HAP-1 (cell line): ENCODE measurements at regions not wholly inside any gene's neighbourhood (a gene's known extent, or its start where the extent isn't known, plus 50 kb on each side); places are given as distances from the start of the nearest gene placed in this dataset.

Source experiments
- DNase-seq, 2 experiments: peaks; one replicate each; pipeline ENCODE4 v3.0.0-alpha.2; 2016 to 2020; ENCODE audit warnings: low spot score in 2 of 2
- H3K27me3 ChIP-seq: fragments of 250-450 bp; sonication (Bioruptor Pico); 2 replicates; pipeline ENCODE4 v1.5.1; 2020; ENCODE audit warnings: low read depth, mild to moderate bottlenecking, moderate library complexity
- H3K36me3 ChIP-seq: fragments of 250-450 bp; sonication (Bioruptor Pico); replicated peaks from 2 replicates; pipeline ENCODE4 v1.5.1; 2020; ENCODE audit warnings: mild to moderate bottlenecking
- H3K4me1 ChIP-seq: fragments of 250-450 bp; sonication (Bioruptor Pico); 2 replicates; pipeline ENCODE4 v1.5.1; 2020; ENCODE audit warnings: mild to moderate bottlenecking
- H3K4me3 ChIP-seq: fragments of 250-450 bp; sonication (Bioruptor Pico); 2 replicates; pipeline ENCODE4 v1.5.1; 2020; ENCODE audit warnings: mild to moderate bottlenecking, moderate library complexity
- H3K9me3 ChIP-seq: fragments of 250-450 bp; sonication (Bioruptor Pico); 2 replicates; pipeline ENCODE4 v1.5.1; 2020; ENCODE audit warnings: mild to moderate bottlenecking, moderate library complexity
- in situ Hi-C: fragments of 300-500 bp; cut with MboI; formaldehyde crosslinking; loops from 3 replicates; pipeline ENCODE4 v1.14.3; 2020; ENCODE audit warnings: low sequenced_read_pairs, inconsistent platforms, mixed read lengths

GRCh38 chr3:159818399-159818798 lies 170.2 kb upstream of the IL12A start:
- DNase-seq = no peak
- H3K36me3 ChIP-seq = no peaks in the 10 kb centered on the region
- in situ Hi-C loops = loop anchor here (25.0 kb wide), 1 partner anchor 981 kb away; no protein-coding TSS in a partner anchor

GRCh38 chr3:159818997-159819500 lies 169.6 kb upstream of the IL12A start:
- in situ Hi-C loops = loop anchor here (25.0 kb wide), 1 partner anchor 982 kb away; no protein-coding TSS in a partner anchor
- Histone ChIP-seq H3K4me1 (peaks cover 16% of the 10 kb centered on the region), H3K4me3 (no peak overlapping the region), H3K27me3 (no peaks in the 10 kb centered on the region), H3K36me3 (no peaks in the 10 kb centered on the region), H3K9me3 (no peaks in the 10 kb centered on the region)
- no peak for DNase-seq

More at GRCh38 chr3:159818399-159818798, 170.2 kb upstream of the IL12A start:
- Histone ChIP-seq H3K4me1 (peaks cover 16% of the 10 kb centered on the region), H3K27me3 (no peaks in the 10 kb centered on the region), H3K4me3 (no peak overlapping the region), H3K9me3 (no peaks in the 10 kb centered on the region)

GRCh38 chr3:159819676-159820075 lies 169.0 kb upstream of the IL12A start:
- H3K4me3 ChIP-seq = no peak overlapping the region
- H3K9me3 ChIP-seq = no peaks in the 10 kb centered on the region
- DNase-seq = no peak
- no peaks in the 10 kb centered on the region for H3K36me3 ChIP-seq
- H3K4me1 ChIP-seq = peaks cover 16% of the 10 kb centered on the region
- H3K27me3 ChIP-seq = no peaks in the 10 kb centered on the region
- in situ Hi-C loops = loop anchor here (25.0 kb wide), 1 partner anchor 982 kb away; no protein-coding TSS in a partner anchor

- no peaks in the 10 kb centered on the region for H3K36me3 ChIP-seq
- no peak for DNase-seq
- no peaks in the 10 kb centered on the region for H3K27me3 ChIP-seq
- H3K4me1 ChIP-seq = peaks cover 16% of the 10 kb centered on the region
- no peaks in the 10 kb centered on the region for H3K9me3 ChIP-seq
- H3K4me3 ChIP-seq = no peak overlapping the region
- in situ Hi-C loops = loop anchor here (25.0 kb wide), 1 partner anchor 984 kb away; no protein-coding TSS in a partner anchor
Observed at GRCh38 chr3:159821110-159821509, 167.5 kb upstream of the IL12A start.

- no peaks in the 10 kb centered on the region for H3K9me3 ChIP-seq
- in situ Hi-C loops = loop anchor here (25.0 kb wide), 1 partner anchor 984 kb away; no protein-coding TSS in a partner anchor
- no peaks in the 10 kb centered on the region for H3K36me3 ChIP-seq
- DNase-seq = no peak
- H3K27me3 ChIP-seq = no peaks in the 10 kb centered on the region
- peaks cover 13% of the 10 kb centered on the region for H3K4me1 ChIP-seq
- no peak overlapping the region for H3K4me3 ChIP-seq
Observed at GRCh38 chr3:159821736-159822135, 166.9 kb upstream of the IL12A start.

- Histone ChIP-seq H3K36me3 (no peaks in the 10 kb centered on the region), H3K4me1 (peaks cover 4% of the 10 kb centered on the region; the same call in 1 of the 2 replicates), H3K27me3 (no peaks in the 10 kb centered on the region), H3K9me3 (no peaks in the 10 kb centered on the region), H3K4me3 (no peak overlapping the region)
- no peak for DNase-seq
- in situ Hi-C loops = loop anchor here (25.0 kb wide), 1 partner anchor 986 kb away; no protein-coding TSS in a partner anchor
Observed at GRCh38 chr3:159823780-159824179, 164.9 kb upstream of the IL12A start.

- Histone ChIP-seq H3K36me3 (no peaks in the 10 kb centered on the region), H3K4me1 (peaks cover 9% of the 10 kb centered on the region), H3K27me3 (no peaks in the 10 kb centered on the region), H3K9me3 (no peaks in the 10 kb centered on the region), H3K4me3 (no peak overlapping the region)
- DNase-seq = no peak
- in situ Hi-C loops = loop anchor here (25.0 kb wide), 1 partner anchor 987 kb away; no protein-coding TSS in a partner anchor
Observed at GRCh38 chr3:159824333-159824732, 164.3 kb upstream of the IL12A start.

- Histone ChIP-seq H3K36me3 (no peaks in the 10 kb centered on the region), H3K9me3 (no peaks in the 10 kb centered on the region), H3K27me3 (no peaks in the 10 kb centered on the region), H3K4me3 (no peak overlapping the region), H3K4me1 (peaks cover 11% of the 10 kb centered on the region)
- in situ Hi-C loops = no loop called here
- DNase-seq = no peak
Observed at GRCh38 chr3:159825216-159825854, 163.3 kb upstream of the IL12A start.

- no peaks in the 10 kb centered on the region for H3K9me3 ChIP-seq
- no peak overlapping the region for H3K4me3 ChIP-seq
- in situ Hi-C loops = no loop called here
- no peaks in the 10 kb centered on the region for H3K27me3 ChIP-seq
- H3K4me1 ChIP-seq = peaks cover 9% of the 10 kb centered on the region
- no peaks in the 10 kb centered on the region for H3K36me3 ChIP-seq
- peak in 1 of 2 experiments; percentile 66 for DNase-seq
Observed at GRCh38 chr3:159828542-159828943, 160.1 kb upstream of the IL12A start.

GRCh38 chr3:159829056-159829455 lies 159.6 kb upstream of the IL12A start:
- H3K4me1 ChIP-seq = peaks cover 9% of the 10 kb centered on the region

GRCh38 chr3:159829539-159830227 lies 159.0 kb upstream of the IL12A start:
- in situ Hi-C loops = no loop called here
- Histone ChIP-seq H3K4me3 (no peak overlapping the region), H3K36me3 (no peaks in the 10 kb centered on the region), H3K9me3 (no peaks in the 10 kb centered on the region), H3K27me3 (no peaks in the 10 kb centered on the region), H3K4me1 (peaks cover 9% of the 10 kb centered on the region)
- DNase-seq = peak in 1 of 2 experiments; percentile 45

More at GRCh38 chr3:159829056-159829455, 159.6 kb upstream of the IL12A start:
- H3K4me3 ChIP-seq = no peak overlapping the region
- H3K27me3 ChIP-seq = no peaks in the 10 kb centered on the region
- no peaks in the 10 kb centered on the region for H3K36me3 ChIP-seq
- H3K9me3 ChIP-seq = no peaks in the 10 kb centered on the region
- in situ Hi-C loops = no loop called here
- DNase-seq = no peak

GRCh38 chr3:159830523-159831154 lies 158.0 kb upstream of the IL12A start:
- Histone ChIP-seq H3K9me3 (no peaks in the 10 kb centered on the region), H3K4me1 (peaks cover 9% of the 10 kb centered on the region), H3K36me3 (no peaks in the 10 kb centered on the region), H3K4me3 (no peak overlapping the region), H3K27me3 (no peaks in the 10 kb centered on the region)
- DNase-seq = no peak
- in situ Hi-C loops = no loop called here

- no peaks in the 10 kb centered on the region for H3K27me3 ChIP-seq
- no peak for DNase-seq
- in situ Hi-C loops = no loop called here
- H3K9me3 ChIP-seq = no peaks in the 10 kb centered on the region
- H3K4me1 ChIP-seq = peaks cover 9% of the 10 kb centered on the region
- no peak overlapping the region for H3K4me3 ChIP-seq
- no peaks in the 10 kb centered on the region for H3K36me3 ChIP-seq
Observed at GRCh38 chr3:159831466-159831865, 157.2 kb upstream of the IL12A start.
